Right lobe of liver (tissue), 6 donors: ENCODE measurements at regions not wholly inside any gene's neighbourhood (a gene's known extent, or its start where the extent isn't known, plus 50 kb on each side); places are given as distances from the start of the nearest gene placed in this dataset.

Experiments
- ATAC-seq, 4 donors: fragments of 200-7000 bp; cut with Tn5 transposase; one replicate each; pipeline ENCODE4 v1.9.1; 2020; ENCODE audit warnings: mild to moderate bottlenecking in 4 of 4, moderate library complexity in 4 of 4
- DNase-seq, 3 donors: peaks; one replicate each; pipeline ENCODE4 v3.0.0-alpha.2; 2020
- H3K27ac ChIP-seq, 3 donors: fragments of 200-600 bp; one replicate each; pipeline ENCODE4 v1.8.0; 2022
- H3K27me3 ChIP-seq, 2 donors: fragments of 200-600 bp; one replicate each; pipeline ENCODE4 v1.8.0; 2022
- H3K36me3 ChIP-seq, 4 donors: fragments of 200-600 bp; sonication (generic) in 1 of 4; one replicate each; pipeline versions ENCODE4 v1.5.1 to v1.8.0; 2017 to 2022; ENCODE audit warnings: control low read depth in 1 of 4
- H3K4me1 ChIP-seq, 4 donors: fragments of 200-600 bp; sonication (generic) in 1 of 4; one replicate each; pipeline versions ENCODE4 v1.5.1 to v1.8.0; 2017 to 2022; ENCODE audit warnings: control low read depth in 1 of 4
- H3K4me3 ChIP-seq, 3 donors: fragments of 200-600 bp; one replicate each; pipeline ENCODE4 v1.8.0; 2022
- H3K9me3 ChIP-seq, 4 donors: fragments of 200-600 bp; sonication (generic) in 1 of 4; one replicate each; pipeline versions ENCODE4 v1.5.1 to v1.8.0; 2017 to 2022; ENCODE audit warnings: control low read depth in 1 of 4
- POLR2A ChIP-seq: fragments of 450-650 bp; IDR thresholded peaks from one replicate; pipeline ENCODE4 v1.6.1; 2017; ENCODE audit warnings: antibody characterized with exemption, mild to moderate bottlenecking
- WGBS: methylation state at CpG from one replicate; pipeline ENCODE4 v1.1.6; 2018; ENCODE audit warnings: low coverage, low lambda C conversion rate; ENCODE audit not compliant: insufficient coverage; ENCODE audit errors: missing lambda C conversion rate; 5-methylcytosine and 5-hydroxymethylcytosine counted together
- intact Hi-C, 2 donors: fragments of 100-400 bp; cut with DNase I; formaldehyde crosslinking; loops; one replicate each; pipeline versions ENCODE4 v1.11.2 to v1.14.1; 2022
- TF ChIP-seq, protein P1 (sequence below), 4 donors: fragments of 200-600 bp in 3 of 4; fragments of 450-650 bp in 1 of 4; IDR thresholded peaks; one replicate each; pipeline versions ENCODE4 v1.5.1 to v1.8.0; 2016 to 2022; ENCODE audit warnings: antibody characterized with exemption in 4 of 4, mild to moderate bottlenecking in 2 of 4
- donor health status: DM: no; HTN: yes; CAD: no.
- donor health status: DM: no; HTN: no; CAD: no.
- donor health status: DM: no; HTN: no; CAD: no.
- donor health status: DM: no; HTN: yes; CAD: no.
- donor health status: DM: no; HTN: yes; CAD: no.

DNA sequence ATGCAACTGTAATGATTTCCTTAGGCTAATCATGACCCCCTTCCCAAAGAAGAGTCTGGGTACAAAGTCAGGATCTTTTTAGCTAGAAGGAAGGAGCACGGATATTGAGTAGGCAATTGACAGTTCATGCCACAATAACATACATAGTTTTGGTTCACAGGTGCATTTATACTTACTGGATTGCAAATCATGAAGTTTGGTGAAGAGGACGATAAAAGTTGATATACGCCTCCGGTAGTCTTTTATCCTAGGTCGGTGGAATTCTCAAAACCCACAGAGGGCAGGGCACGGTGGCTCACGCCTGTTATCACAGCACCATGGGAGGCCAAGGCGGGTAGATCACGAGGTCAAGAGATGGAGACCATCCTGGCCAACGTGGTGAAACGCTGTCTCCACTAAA is 265.4 kb upstream of the PRMT6 start:
- H3K27me3 ChIP-seq = no peaks in the 10 kb centered on the region
- H3K4me3 ChIP-seq = no peak overlapping the region
- no peak for ATAC-seq
- 82% methylated on average over 7 of the region's 11 CpGs for WGBS
- no peaks in the 10 kb centered on the region for H3K4me1 ChIP-seq
- H3K36me3 ChIP-seq = no peaks in the 10 kb centered on the region
- intact Hi-C loops = no loop called here
- H3K27ac ChIP-seq = no peak overlapping the region
- DNase-seq = no peak
- H3K9me3 ChIP-seq = no peaks in the 10 kb centered on the region
- no peak for TF ChIP-seq POLR2A
- TF ChIP-seq, protein P1, sequence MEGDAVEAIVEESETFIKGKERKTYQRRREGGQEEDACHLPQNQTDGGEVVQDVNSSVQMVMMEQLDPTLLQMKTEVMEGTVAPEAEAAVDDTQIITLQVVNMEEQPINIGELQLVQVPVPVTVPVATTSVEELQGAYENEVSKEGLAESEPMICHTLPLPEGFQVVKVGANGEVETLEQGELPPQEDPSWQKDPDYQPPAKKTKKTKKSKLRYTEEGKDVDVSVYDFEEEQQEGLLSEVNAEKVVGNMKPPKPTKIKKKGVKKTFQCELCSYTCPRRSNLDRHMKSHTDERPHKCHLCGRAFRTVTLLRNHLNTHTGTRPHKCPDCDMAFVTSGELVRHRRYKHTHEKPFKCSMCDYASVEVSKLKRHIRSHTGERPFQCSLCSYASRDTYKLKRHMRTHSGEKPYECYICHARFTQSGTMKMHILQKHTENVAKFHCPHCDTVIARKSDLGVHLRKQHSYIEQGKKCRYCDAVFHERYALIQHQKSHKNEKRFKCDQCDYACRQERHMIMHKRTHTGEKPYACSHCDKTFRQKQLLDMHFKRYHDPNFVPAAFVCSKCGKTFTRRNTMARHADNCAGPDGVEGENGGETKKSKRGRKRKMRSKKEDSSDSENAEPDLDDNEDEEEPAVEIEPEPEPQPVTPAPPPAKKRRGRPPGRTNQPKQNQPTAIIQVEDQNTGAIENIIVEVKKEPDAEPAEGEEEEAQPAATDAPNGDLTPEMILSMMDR (IDR thresholded peaks at IDR 0.05) = no peak

DNA sequence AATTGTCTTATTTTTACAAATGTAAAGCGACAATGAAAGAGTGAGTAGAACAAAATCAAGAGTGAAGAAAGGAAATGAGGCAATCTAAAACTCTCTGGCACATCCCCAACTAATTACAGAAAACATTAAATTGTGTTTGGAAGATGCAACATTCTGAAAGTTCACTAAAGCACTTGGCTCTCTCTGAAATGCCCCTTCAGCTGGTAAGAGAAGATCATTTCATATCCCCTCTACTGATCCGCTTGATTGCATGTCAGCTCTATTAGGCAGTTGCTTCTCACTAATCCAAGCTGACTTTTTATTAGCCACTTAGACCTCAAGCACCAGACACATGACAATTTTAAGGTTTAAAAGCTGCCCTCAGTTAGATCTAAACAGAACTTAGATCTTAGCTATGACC is 262.8 kb upstream of the PRMT6 start:
- DNase-seq (no peak), ATAC-seq (no peak)
- Histone ChIP-seq H3K4me3 (no peak overlapping the region), H3K4me1 (no peaks in the 10 kb centered on the region), H3K36me3 (no peaks in the 10 kb centered on the region), H3K27ac (no peak overlapping the region), H3K9me3 (no peaks in the 10 kb centered on the region), H3K27me3 (no peaks in the 10 kb centered on the region)
- no peak for TF ChIP-seq POLR2A
- TF ChIP-seq, protein P1 (IDR thresholded peaks at IDR 0.05) = no peak
- intact Hi-C loops = no loop called here
- WGBS = 44% methylated on average over 2 of the region's 2 CpGs

DNA sequence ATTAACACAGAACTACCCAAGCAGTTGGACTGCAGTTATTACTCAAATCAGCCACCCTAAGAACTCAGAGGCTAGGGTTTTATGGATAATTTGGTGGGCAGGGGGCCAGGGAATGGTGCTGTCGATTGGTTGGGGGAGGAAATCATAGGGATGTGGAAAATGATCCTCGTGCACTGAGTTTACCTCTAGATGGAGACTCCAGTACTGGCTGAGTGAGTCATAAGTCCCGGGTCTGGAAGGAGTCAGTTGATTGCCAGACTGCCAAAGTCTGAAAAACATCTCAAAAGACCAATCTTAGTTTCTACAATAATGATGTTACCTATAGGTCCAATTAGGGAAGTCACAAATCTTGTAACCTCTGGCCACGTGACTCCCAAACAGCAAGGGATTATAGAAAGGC is 257.5 kb upstream of the PRMT6 start:
- intact Hi-C loops = no loop called here
- TF ChIP-seq POLR2A = no peak
- TF ChIP-seq, protein P1 (IDR thresholded peaks at IDR 0.05) = no peak
- DNase-seq = no peak
- WGBS = 24% methylated on average over 3 of the region's 4 CpGs
- H3K4me3 ChIP-seq = no peak overlapping the region
- no peak for ATAC-seq
- no peaks in the 10 kb centered on the region for H3K27me3 ChIP-seq
- no peaks in the 10 kb centered on the region for H3K9me3 ChIP-seq
- H3K27ac ChIP-seq = no peak overlapping the region
- H3K36me3 ChIP-seq = no peaks in the 10 kb centered on the region
- H3K4me1 ChIP-seq = no peaks in the 10 kb centered on the region

DNA sequence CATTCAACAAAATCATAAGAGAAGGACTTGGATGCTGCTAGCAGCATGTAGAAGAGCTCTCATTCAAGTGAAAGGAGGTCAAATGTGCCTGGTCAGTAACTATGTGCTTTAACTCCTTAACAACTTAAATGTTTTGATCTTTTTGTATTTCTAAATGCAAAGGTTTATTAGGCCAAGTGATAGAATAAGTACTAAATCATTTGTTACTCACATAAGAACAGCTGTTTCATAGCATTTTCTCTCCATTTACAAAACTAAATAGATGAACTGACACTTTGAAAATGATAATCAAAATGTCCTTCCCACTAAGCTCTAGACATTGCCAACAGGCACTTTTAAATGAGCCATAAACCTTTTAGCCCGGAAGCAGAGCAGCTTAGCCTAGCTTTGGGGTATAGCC is 254.3 kb upstream of the PRMT6 start:
- no peaks in the 10 kb centered on the region for H3K27me3 ChIP-seq
- ATAC-seq = no peak
- no peak for DNase-seq
- H3K9me3 ChIP-seq = no peaks in the 10 kb centered on the region
- TF ChIP-seq, protein P1 (IDR thresholded peaks at IDR 0.05) = no peak
- no peak for TF ChIP-seq POLR2A
- H3K36me3 ChIP-seq = no peaks in the 10 kb centered on the region
- H3K4me1 ChIP-seq = no peaks in the 10 kb centered on the region
- intact Hi-C loops = no loop called here
- no peak overlapping the region for H3K4me3 ChIP-seq
- 38% methylated on average over 1 of the region's 1 CpG for whole genome bisulfite sequencing
- H3K27ac ChIP-seq = no peak overlapping the region

DNA sequence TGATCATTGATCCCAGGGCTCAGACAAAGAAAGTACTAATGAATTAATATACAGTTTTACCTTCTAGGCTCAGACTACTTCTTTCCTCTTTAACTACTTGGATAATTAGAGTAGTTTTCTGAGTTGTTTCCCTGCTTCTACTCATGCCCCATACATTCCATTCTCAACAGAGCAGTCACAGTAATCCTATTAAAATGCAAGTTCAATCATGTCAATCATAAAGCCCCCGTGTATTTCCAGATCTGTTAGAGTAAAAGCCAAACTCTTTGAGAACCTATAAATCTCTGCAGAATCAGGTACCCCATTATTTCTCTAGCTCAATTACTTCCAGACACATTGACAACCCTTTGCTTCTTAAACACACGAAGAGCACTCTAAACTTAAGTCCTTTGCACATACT is 242.1 kb upstream of the PRMT6 start:
- Histone ChIP-seq H3K9me3 (no peaks in the 10 kb centered on the region), H3K4me3 (no peak overlapping the region), H3K36me3 (no peaks in the 10 kb centered on the region), H3K27me3 (no peaks in the 10 kb centered on the region), H3K4me1 (no peaks in the 10 kb centered on the region), H3K27ac (no peak overlapping the region)
- TF ChIP-seq POLR2A = no peak
- TF ChIP-seq, protein P1 (IDR thresholded peaks at IDR 0.05) = no peak
- no peak for DNase-seq
- 36% methylated on average over 2 of the region's 2 CpGs for WGBS
- ATAC-seq = no peak
- intact Hi-C loops = no loop called here
